Stimulated activated naive B cell treated with anti-CD40 and anti-IgM and Interleukin-4, amounts not matched to agents 10 μg/mL and 1 μg/mL and 100 μg/mL, for 72 hours (primary cell): ENCODE measurements at regions not wholly inside any gene's neighbourhood (a gene's known extent, or its start where the extent isn't known, plus 50 kb on each side); places are given as distances from the start of the nearest gene placed in this dataset.
A peak's percentile ranks its signal among the peaks of the same experiment; 100 is the strongest.

Experiments
- ATAC-seq, 2 donors: fragments of 150-1000 bp; cut with Tn5 transposase; replicated peaks; 2 replicates each; pipeline ENCODE4 v1.10.0; 2021; ENCODE audit warnings: moderate library complexity in 1 of 2
- DNase-seq: peaks from one replicate; pipeline ENCODE4 v3.0.0; 2021
- H3K27ac Mint-ChIP-seq: one replicate; pipeline ENCODE4 v1.8.0; 2022; ENCODE audit warnings: mild to moderate bottlenecking, mixed read lengths
- H3K27me3 Mint-ChIP-seq, 2 donors: one replicate each; pipeline ENCODE4 v1.8.0; 2022; ENCODE audit warnings: mixed read lengths in 2 of 2
- H3K36me3 Mint-ChIP-seq, 2 donors: one replicate each; pipeline ENCODE4 v1.8.0; 2022; ENCODE audit warnings: mixed read lengths in 2 of 2, mild to moderate bottlenecking in 1 of 2
- H3K4me1 Mint-ChIP-seq, 2 donors: one replicate each; pipeline ENCODE4 v1.8.0; 2022; ENCODE audit warnings: mixed read lengths in 2 of 2, mild to moderate bottlenecking in 1 of 2
- H3K4me3 Mint-ChIP-seq, 2 donors: one replicate each; pipeline ENCODE4 v1.8.0; 2022; ENCODE audit warnings: mild to moderate bottlenecking in 2 of 2, mixed read lengths in 2 of 2, moderate library complexity in 1 of 2
- H3K9me3 Mint-ChIP-seq, 2 donors: one replicate each; pipeline ENCODE4 v1.8.0; 2022; ENCODE audit warnings: mixed read lengths in 2 of 2, mild to moderate bottlenecking in 1 of 2

DNA sequence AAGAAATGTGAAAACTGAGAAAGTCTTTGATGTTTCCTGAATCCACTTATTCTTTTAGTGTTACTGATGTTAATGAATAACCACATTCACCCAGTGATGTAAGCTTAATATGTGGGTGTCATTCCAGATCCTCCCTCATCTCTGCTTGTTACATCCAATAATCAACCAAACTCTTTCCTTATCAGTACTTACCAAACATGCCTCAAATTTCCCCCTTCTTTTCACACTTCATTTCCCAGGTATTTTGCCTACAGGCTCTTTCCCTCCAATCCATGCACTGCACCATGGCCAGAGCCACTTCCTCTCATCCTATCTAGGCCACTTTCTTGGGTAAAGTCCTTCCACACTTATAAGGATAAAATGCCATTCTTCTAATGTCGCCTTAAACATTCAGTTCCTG is 451.5 kb downstream of the NPIPA7 start:
- peaks cover 0 to 1% of the 10 kb centered on the region in 2 donors for H3K9me3 Mint-ChIP-seq
- H3K27me3 Mint-ChIP-seq, result peaks cover 10 to 27% of the 10 kb centered on the region in 2 donors
- H3K4me3 Mint-ChIP-seq, result no peak overlapping the region
- DNase-seq, result no peak
- no peak overlapping the region for H3K27ac Mint-ChIP-seq
- no peaks in the 10 kb centered on the region for H3K36me3 Mint-ChIP-seq
- H3K4me1 Mint-ChIP-seq, result no peaks in the 10 kb centered on the region
- no peak for ATAC-seq

DNA sequence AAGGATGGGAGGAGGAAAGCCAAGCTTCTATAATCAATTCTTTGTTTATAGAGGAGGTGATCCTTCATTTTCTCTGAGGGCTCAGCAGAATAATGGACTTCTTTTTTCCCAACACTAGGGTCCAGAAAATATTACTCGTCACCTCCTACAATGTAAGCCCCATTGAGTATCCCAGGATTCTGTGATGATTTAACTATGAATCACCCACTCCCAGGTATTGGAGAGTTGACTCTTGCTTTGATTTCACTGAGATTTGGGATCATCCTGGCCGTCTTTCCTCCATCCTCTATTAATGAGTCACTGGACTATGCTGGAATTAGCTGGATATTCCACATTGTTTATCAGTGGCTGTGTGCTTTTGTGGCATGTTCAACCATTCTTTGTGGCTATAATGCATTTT is 452.0 kb downstream of the NPIPA7 start:
- DNase-seq (no peak), ATAC-seq (no peak)
- H3K4me3 Mint-ChIP-seq, result no peak overlapping the region
- no peaks in the 10 kb centered on the region for H3K36me3 Mint-ChIP-seq
- H3K27ac Mint-ChIP-seq, result no peak overlapping the region
- no peaks in the 10 kb centered on the region for H3K4me1 Mint-ChIP-seq
- peaks cover 0 to 1% of the 10 kb centered on the region in 2 donors for H3K9me3 Mint-ChIP-seq
- peaks cover 10 to 22% of the 10 kb centered on the region in 2 donors for H3K27me3 Mint-ChIP-seq

GRCh38 chr16:16833165-16833564 is 454.2 kb downstream of the NPIPA7 start:
- Mint-ChIP-seq H3K27me3 (peaks cover 10 to 13% of the 10 kb centered on the region in 2 donors), H3K4me1 (no peaks in the 10 kb centered on the region), H3K27ac (no peak overlapping the region), H3K4me3 (no peak overlapping the region), H3K9me3 (peaks cover 0 to under 1% of the 10 kb centered on the region in 2 donors), H3K36me3 (no peaks in the 10 kb centered on the region)
- no peak for ATAC-seq
- no peak for DNase-seq

DNA sequence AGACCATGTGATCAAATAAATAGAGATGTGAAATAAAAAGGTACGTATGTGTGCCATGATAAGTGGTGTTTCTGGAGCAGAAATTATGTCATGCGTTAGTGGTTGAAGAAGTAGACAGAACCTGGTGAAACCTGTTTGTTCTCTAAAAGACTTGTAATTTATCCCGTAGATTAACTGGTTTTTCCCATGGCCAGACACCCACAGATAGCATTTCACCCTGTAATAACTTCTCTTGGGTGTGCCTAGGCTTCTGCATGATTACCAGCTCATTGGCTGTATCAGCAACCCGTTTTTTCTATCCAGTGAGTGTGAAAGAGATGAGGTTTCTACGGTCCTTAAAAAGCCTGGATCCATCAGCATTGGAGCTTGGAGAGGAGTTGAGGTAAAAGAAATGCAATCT is 471.3 kb downstream of the NPIPA7 start:
- no peaks in the 10 kb centered on the region for H3K4me1 Mint-ChIP-seq
- H3K36me3 Mint-ChIP-seq, result no peaks in the 10 kb centered on the region
- H3K27ac Mint-ChIP-seq, result no peak overlapping the region
- peaks cover 5 to 12% of the 10 kb centered on the region in 2 donors for H3K27me3 Mint-ChIP-seq
- H3K4me3 Mint-ChIP-seq, result no peak overlapping the region
- H3K9me3 Mint-ChIP-seq, result peaks cover 0 to 2% of the 10 kb centered on the region in 2 donors
- no peak for DNase-seq
- no peak for ATAC-seq

DNA sequence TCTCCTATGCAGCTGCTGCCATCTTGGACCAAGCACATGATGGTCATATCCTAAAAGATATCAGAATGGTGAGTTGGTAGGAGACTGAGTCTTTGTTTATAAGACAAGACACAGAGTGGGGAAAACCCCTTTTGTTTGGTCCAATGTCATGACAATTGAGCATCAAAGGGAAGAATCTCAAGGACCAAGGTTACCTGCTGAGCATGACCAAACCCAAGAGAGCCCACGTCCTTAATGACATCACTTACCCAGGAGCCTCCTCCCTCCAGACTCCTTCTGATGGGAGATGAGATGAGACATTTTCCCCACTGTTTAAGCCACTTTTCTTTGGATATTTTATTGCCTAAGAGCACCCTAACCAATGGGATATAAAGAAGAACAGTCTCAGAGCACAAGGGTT is 478.1 kb downstream of the NPIPA7 start:
- Mint-ChIP-seq H3K36me3 (no peaks in the 10 kb centered on the region), H3K4me3 (no peak overlapping the region), H3K27ac (no peak overlapping the region), H3K9me3 (no peaks in the 10 kb centered on the region), H3K27me3 (peaks cover 19 to 22% of the 10 kb centered on the region in 2 donors), H3K4me1 (peaks cover 0 to 6% of the 10 kb centered on the region in 2 donors)
- DNase-seq (no peak), ATAC-seq (no peak)

DNA sequence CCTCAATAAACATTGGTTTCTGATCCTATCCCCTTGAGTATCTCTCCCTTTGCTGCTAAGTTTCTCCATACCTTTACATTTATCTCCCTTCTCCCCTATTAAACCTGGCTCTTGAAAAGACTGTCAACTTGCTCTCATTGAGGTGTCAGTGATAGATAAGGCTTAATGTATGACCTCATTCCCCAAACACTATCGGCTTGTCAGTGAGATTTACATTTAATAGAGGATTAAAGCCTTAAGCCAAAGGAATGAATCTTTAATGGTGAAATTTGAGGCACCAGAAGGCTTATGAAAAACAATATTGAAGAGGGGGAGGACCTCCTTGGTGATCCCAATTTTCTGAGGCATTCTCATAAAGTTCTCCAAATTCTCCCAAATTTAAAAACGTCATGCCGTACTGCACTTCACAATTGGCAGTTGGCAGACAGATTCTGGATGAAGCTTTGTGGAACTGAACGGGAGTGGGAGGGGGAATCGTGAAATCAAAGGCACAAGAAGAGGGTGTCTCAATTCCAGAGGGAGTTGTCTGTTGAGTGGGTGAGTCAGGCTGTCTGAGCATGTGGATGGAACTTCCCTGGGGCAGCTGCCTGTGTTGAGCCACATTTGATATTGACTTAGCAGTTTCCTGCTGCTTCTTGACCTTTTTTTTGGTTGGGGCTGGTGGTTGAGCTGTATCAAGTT is 478.8 kb downstream of the NPIPA7 start:
- H3K4me3 Mint-ChIP-seq, result no peak overlapping the region
- peaks cover 14 to 22% of the 10 kb centered on the region in 2 donors for H3K27me3 Mint-ChIP-seq
- H3K36me3 Mint-ChIP-seq, result no peaks in the 10 kb centered on the region
- ATAC-seq, result peak in 1 of 2 donors; percentile 33
- peaks cover 0 to 6% of the 10 kb centered on the region in 2 donors for H3K4me1 Mint-ChIP-seq
- no peaks in the 10 kb centered on the region for H3K9me3 Mint-ChIP-seq
- no peak overlapping the region for H3K27ac Mint-ChIP-seq
- DNase-seq, result no peak

DNA sequence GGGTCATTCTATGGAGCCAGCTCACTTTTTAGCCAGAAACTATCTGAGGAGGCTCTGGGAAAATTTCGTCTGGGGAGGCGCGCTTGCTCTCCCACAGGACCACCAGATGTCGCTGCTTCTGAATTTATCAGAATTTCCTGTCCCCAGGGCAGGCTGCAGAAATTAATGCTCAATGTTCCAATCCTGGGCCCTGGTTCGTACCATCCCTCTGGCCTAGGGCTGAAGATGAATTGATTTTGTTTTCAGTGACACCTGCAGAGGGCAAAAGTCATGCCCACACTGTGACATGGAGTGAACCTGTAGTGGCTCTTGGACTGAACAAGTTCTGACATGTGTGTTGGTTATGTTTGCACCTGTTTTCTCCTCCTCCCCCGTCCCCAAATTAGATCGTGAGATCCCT is 482.6 kb downstream of the NPIPA7 start:
- ATAC-seq (peak; percentile 78 to 86), DNase-seq (peak; percentile 43)
- no peaks in the 10 kb centered on the region for H3K36me3 Mint-ChIP-seq
- peaks cover 0 to 6% of the 10 kb centered on the region in 2 donors for H3K4me1 Mint-ChIP-seq
- H3K9me3 Mint-ChIP-seq, result no peaks in the 10 kb centered on the region
- H3K27ac Mint-ChIP-seq, result no peak overlapping the region
- peaks cover 10 to 13% of the 10 kb centered on the region in 2 donors for H3K27me3 Mint-ChIP-seq
- no peak overlapping the region for H3K4me3 Mint-ChIP-seq

- Mint-ChIP-seq H3K27me3 (peaks cover 2 to 9% of the 10 kb centered on the region in 2 donors), H3K36me3 (no peaks in the 10 kb centered on the region), H3K4me3 (no peak overlapping the region), H3K9me3 (no peaks in the 10 kb centered on the region), H3K4me1 (peaks cover 0 to 3% of the 10 kb centered on the region in 2 donors), H3K27ac (no peak overlapping the region)
- ATAC-seq, result no peak
- no peak for DNase-seq
These were observed 484.7 kb downstream of the NPIPA7 start for GRCh38 chr16:16863672-16864071.

GRCh38 chr16:16864536-16864935 is 485.6 kb downstream of the NPIPA7 start:
- peaks cover 3 to 6% of the 10 kb centered on the region in 2 donors for H3K27me3 Mint-ChIP-seq
- ATAC-seq (no peak), DNase-seq (no peak)
- peaks cover 0 to 3% of the 10 kb centered on the region in 2 donors for H3K4me1 Mint-ChIP-seq
- H3K27ac Mint-ChIP-seq, result no peak overlapping the region
- H3K4me3 Mint-ChIP-seq, result no peak overlapping the region
- H3K36me3 Mint-ChIP-seq, result no peaks in the 10 kb centered on the region
- no peaks in the 10 kb centered on the region for H3K9me3 Mint-ChIP-seq

DNA sequence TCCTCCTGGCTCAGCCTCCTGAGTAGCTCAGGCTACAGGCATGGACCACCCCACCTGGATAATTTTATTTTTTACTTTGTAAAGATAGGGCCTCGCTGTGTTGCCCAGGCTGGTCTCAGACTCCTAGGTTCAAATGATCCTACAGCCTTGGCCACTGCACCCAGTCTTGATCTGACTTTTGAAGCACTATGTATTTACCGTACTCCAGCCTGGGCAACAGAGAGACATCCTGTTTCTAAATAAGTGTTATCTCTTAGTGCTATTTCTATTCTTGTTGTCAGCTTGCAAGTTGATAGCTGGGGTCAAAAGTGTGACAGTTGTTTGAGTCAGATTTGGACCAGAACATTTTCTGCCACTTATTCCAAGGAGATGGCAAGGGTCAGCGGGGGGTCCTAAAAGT is 486.4 kb downstream of the NPIPA7 start:
- Mint-ChIP-seq H3K4me1 (peaks cover 0 to 3% of the 10 kb centered on the region in 2 donors), H3K36me3 (no peaks in the 10 kb centered on the region)
- no peak for ATAC-seq

GRCh38 chr16:16867973-16868372 is 489.0 kb downstream of the NPIPA7 start:
- DNase-seq, result no peak
- H3K4me1 Mint-ChIP-seq, result no peaks in the 10 kb centered on the region
- peaks cover 17 to 35% of the 10 kb centered on the region in 2 donors for H3K27me3 Mint-ChIP-seq
- H3K36me3 Mint-ChIP-seq, result no peaks in the 10 kb centered on the region
- no peak for ATAC-seq
- H3K9me3 Mint-ChIP-seq, result no peaks in the 10 kb centered on the region
- H3K4me3 Mint-ChIP-seq, result no peak overlapping the region
- H3K27ac Mint-ChIP-seq, result no peak overlapping the region

More for the DNA sequence above, 486.4 kb downstream of the NPIPA7 start:
- no peak for DNase-seq
- H3K4me3 Mint-ChIP-seq, result no peak overlapping the region
- no peaks in the 10 kb centered on the region for H3K9me3 Mint-ChIP-seq
- H3K27me3 Mint-ChIP-seq, result peaks cover 6 to 14% of the 10 kb centered on the region in 2 donors
- no peak overlapping the region for H3K27ac Mint-ChIP-seq

DNA sequence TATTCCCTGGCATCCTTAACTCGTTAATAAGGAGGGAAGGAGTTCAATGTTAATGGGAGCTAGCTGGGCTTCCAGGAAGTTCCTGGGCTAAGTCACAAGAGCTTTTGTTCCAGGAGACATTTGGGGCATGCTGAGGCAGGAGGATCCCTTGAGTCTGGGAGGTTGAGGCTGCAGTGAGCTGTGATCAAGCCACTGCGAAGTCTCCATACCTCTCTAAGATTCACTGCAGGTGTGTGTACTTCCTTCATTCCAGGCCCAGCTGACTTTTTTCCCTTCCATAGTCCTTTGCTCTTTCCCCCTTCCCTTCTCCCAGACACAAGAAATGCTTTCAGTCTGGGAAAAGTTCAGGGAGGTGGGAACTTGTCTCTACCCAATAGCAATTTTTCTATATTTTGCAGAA is 489.8 kb downstream of the NPIPA7 start:
- H3K27ac Mint-ChIP-seq, result no peak overlapping the region

DNA sequence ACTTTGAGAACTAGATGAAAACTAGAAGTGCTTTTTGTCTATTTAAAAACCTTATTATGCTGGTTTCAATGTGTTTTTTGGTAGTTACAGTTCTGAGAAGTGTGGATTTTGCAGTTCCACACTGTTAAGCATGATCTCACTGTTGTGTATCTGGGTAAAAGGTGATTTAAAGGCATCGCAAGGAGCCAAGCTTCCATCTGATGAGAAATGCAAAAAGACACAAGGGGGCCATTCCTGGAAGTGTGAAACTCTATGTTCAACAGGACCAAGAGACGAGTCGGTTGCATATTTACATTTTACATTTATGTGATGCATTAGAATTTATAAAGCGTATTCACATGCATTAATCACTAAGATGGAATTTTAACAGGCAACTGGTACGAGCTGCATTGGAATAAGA is 490.8 kb downstream of the NPIPA7 start:
- H3K36me3 Mint-ChIP-seq, result no peaks in the 10 kb centered on the region
- peaks cover 20 to 38% of the 10 kb centered on the region in 2 donors for H3K27me3 Mint-ChIP-seq
- H3K4me1 Mint-ChIP-seq, result no peaks in the 10 kb centered on the region
- ATAC-seq (no peak), DNase-seq (no peak)
- H3K27ac Mint-ChIP-seq, result no peak overlapping the region
- no peaks in the 10 kb centered on the region for H3K9me3 Mint-ChIP-seq
- H3K4me3 Mint-ChIP-seq, result no peak overlapping the region

More for the DNA sequence above, 489.8 kb downstream of the NPIPA7 start:
- Mint-ChIP-seq H3K27me3 (peaks cover 17 to 38% of the 10 kb centered on the region in 2 donors), H3K36me3 (no peaks in the 10 kb centered on the region), H3K4me3 (no peak overlapping the region), H3K4me1 (no peaks in the 10 kb centered on the region), H3K9me3 (no peaks in the 10 kb centered on the region)
- ATAC-seq (no peak), DNase-seq (no peak)

DNA sequence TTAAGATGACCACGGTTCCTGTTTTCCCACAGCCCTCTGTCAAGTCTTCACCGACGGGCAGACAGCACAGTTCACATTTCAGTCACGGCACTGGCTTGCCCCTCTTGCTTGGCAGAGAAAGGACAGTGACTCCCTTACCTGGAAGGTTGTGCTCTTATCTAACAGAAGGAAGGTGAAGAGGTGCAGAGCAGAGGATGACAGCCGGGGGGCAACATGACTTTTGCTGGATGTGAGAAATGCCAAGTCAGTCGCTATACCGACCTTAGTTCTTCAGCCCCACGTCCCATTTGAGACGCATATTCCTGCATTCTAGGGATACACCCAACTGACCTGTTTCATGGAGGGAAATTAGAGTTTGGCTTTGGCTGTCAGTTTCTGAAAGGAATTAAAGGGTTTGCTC is 492.3 kb downstream of the NPIPA7 start:
- H3K4me1 Mint-ChIP-seq, result no peaks in the 10 kb centered on the region
- ATAC-seq (no peak), DNase-seq (no peak)
- no peak overlapping the region for H3K4me3 Mint-ChIP-seq
- peaks cover 29 to 43% of the 10 kb centered on the region in 2 donors for H3K27me3 Mint-ChIP-seq
- H3K27ac Mint-ChIP-seq, result no peak overlapping the region
- H3K9me3 Mint-ChIP-seq, result no peaks in the 10 kb centered on the region
- no peaks in the 10 kb centered on the region for H3K36me3 Mint-ChIP-seq

GRCh38 chr16:16877061-16877460 is 498.1 kb downstream of the NPIPA7 start:
- no peak overlapping the region for H3K4me3 Mint-ChIP-seq
- DNase-seq, result no peak
- H3K27me3 Mint-ChIP-seq, result peaks cover 32 to 42% of the 10 kb centered on the region in 2 donors
- H3K36me3 Mint-ChIP-seq, result no peaks in the 10 kb centered on the region
- H3K4me1 Mint-ChIP-seq, result no peaks in the 10 kb centered on the region
- ATAC-seq, result no peak
- H3K27ac Mint-ChIP-seq, result no peak overlapping the region
- H3K9me3 Mint-ChIP-seq, result peaks cover 2 to 4% of the 10 kb centered on the region in 2 donors
